Middle frontal gyrus (tissue), 1 donor: ENCODE measurements at regions not wholly inside any gene's neighbourhood (a gene's known extent, or its start where the extent isn't known, plus 50 kb on each side); places are given as distances from the start of the nearest gene placed in this dataset.

Experiments
- DNase-seq: peaks from one replicate; pipeline ENCODE4 v3.0.0-alpha.2; 2015; ENCODE audit warnings: low spot score; ENCODE audit errors: extremely low spot score

GRCh38 chr21:28371713-28372112, 621.0 kb downstream of the LTN1 start:
- DNase-seq, result no peak

- DNase-seq, result no peak
Observed at GRCh38 chr21:28359300-28359699, 633.4 kb downstream of the LTN1 start.

- DNase-seq, result no peak
Observed at GRCh38 chr21:28358702-28359101, 634.0 kb downstream of the LTN1 start.

- DNase-seq, result no peak
Observed at GRCh38 chr21:28358170-28358569, 634.5 kb downstream of the LTN1 start.

GRCh38 chr21:28357743-28358142, 634.9 kb downstream of the LTN1 start:
- DNase-seq, result no peak

GRCh38 chr21:28356422-28356821, 636.3 kb downstream of the LTN1 start:
- no peak for DNase-seq

GRCh38 chr21:28345934-28346333, 646.7 kb downstream of the LTN1 start:
- DNase-seq, result no peak

GRCh38 chr21:28344985-28345384, 647.7 kb downstream of the LTN1 start:
- DNase-seq, result no peak

- no peak for DNase-seq
Observed at GRCh38 chr21:28342212-28342810, 650.4 kb downstream of the LTN1 start.

GRCh38 chr21:28339403-28339802, 653.3 kb downstream of the LTN1 start:
- no peak for DNase-seq

GRCh38 chr21:28338701-28339305, 653.9 kb downstream of the LTN1 start:
- no peak for DNase-seq

GRCh38 chr21:28337315-28337714, 655.4 kb downstream of the LTN1 start:
- no peak for DNase-seq

GRCh38 chr21:28336314-28336713, 656.4 kb downstream of the LTN1 start:
- DNase-seq, result no peak

GRCh38 chr21:28334407-28334806, 658.3 kb downstream of the LTN1 start:
- DNase-seq, result no peak

GRCh38 chr21:28333578-28334075, 659.0 kb downstream of the LTN1 start:
- DNase-seq, result no peak

GRCh38 chr21:28332796-28333195, 659.9 kb downstream of the LTN1 start:
- no peak for DNase-seq

GRCh38 chr21:28325618-28326017, 667.1 kb downstream of the LTN1 start:
- DNase-seq, result no peak

GRCh38 chr21:28324690-28325089, 668.0 kb downstream of the LTN1 start:
- no peak for DNase-seq

- DNase-seq, result no peak
Observed at GRCh38 chr21:28317177-28317950, 675.3 kb downstream of the LTN1 start.

- no peak for DNase-seq
Observed at GRCh38 chr21:28311411-28312190, 681.1 kb downstream of the LTN1 start.

GRCh38 chr21:28310711-28311110, 682.0 kb downstream of the LTN1 start:
- DNase-seq, result no peak
